ENCODE measurements at regions not wholly inside any gene's neighbourhood (a gene's known extent, or its start where the extent isn't known, plus 50 kb on each side); places are given as distances from the start of the nearest gene placed in this dataset.

GRCh38 chr1:34500451-34500850 lies 254.4 kb upstream of the GJB5 start:
- in situ Hi-C loops (cut with MboI; ENCODE audit: low pct_unique_long_range_greater_than_20kb in 2 of 9, low sequenced_read_pairs in 9 of 9, unreplicated experiment in 9 of 9): no loop called here
- ATAC-seq (replicated peaks in 6 of 8): peak in 3 of 8 experiments; percentile 65 to 75 (median 66)
- WGBS, 10 experiments: 0 to 20% (median 5%) methylated on average over 1 to 6 of the region's 6 CpGs; no CpG with 5 or more reads in 1 of the 10 experiments
- H3K27ac ChIP-seq: no peak overlapping the region
- no peaks in the 10 kb centered on the region for H3K4me1 ChIP-seq (replicated peaks in 1 of 2)
- no peak overlapping the region for H3K4me3 ChIP-seq

- in situ Hi-C loops (cut with MboI; ENCODE audit: low pct_unique_long_range_greater_than_20kb in 2 of 9, low sequenced_read_pairs in 9 of 9, unreplicated experiment in 9 of 9): no loop called here
- no peak overlapping the region for H3K27ac ChIP-seq
- no peaks in the 10 kb centered on the region for H3K4me1 ChIP-seq (replicated peaks in 1 of 2)
Measured at GRCh38 chr1:34511802-34512201, 243.0 kb upstream of the GJB5 start.

GRCh38 chr1:34518146-34518699 lies 236.6 kb upstream of the GJB5 start:
- Histone ChIP-seq H3K4me1 (replicated peaks in 1 of 2) (no peaks in the 10 kb centered on the region), H3K4me3 (no peak overlapping the region), H3K27ac (no peak overlapping the region)
- no peak for ATAC-seq (replicated peaks in 6 of 8)
- in situ Hi-C loops (cut with MboI; ENCODE audit: low pct_unique_long_range_greater_than_20kb in 2 of 9, low sequenced_read_pairs in 9 of 9, unreplicated experiment in 9 of 9): no loop called here
- WGBS, 10 experiments: 0 to 83% (median 64%) methylated on average over 1 to 4 of the region's 4 CpGs; no CpG with 5 or more reads in 2 of the 10 experiments

More at GRCh38 chr1:34511802-34512201, 243.0 kb upstream of the GJB5 start:
- ATAC-seq (replicated peaks in 6 of 8): no peak
- no peak overlapping the region for H3K4me3 ChIP-seq

GRCh38 chr1:34520111-34520510 lies 234.7 kb upstream of the GJB5 start:
- no peak overlapping the region for H3K4me3 ChIP-seq
- 0 to 70% (median 40%) methylated on average over 1 to 4 of the region's 4 CpGs; no CpG with 5 or more reads in 1 of the 10 experiments for WGBS, 10 experiments
- no peaks in the 10 kb centered on the region for H3K4me1 ChIP-seq (replicated peaks in 1 of 2)
- no peak overlapping the region for H3K27ac ChIP-seq
- in situ Hi-C loops (cut with MboI; ENCODE audit: low pct_unique_long_range_greater_than_20kb in 2 of 9, low sequenced_read_pairs in 9 of 9, unreplicated experiment in 9 of 9): no loop called here
- no peak for ATAC-seq (replicated peaks in 6 of 8)

- Histone ChIP-seq H3K4me1 (replicated peaks in 1 of 2) (peaks cover 0 to 3% of the 10 kb centered on the region in 2 donors), H3K4me3 (no peak overlapping the region), H3K27ac (no peak overlapping the region)
- peak in 3 of 8 experiments; percentile 18 to 99 (median 57) for ATAC-seq (replicated peaks in 6 of 8)
- in situ Hi-C loops (cut with MboI; ENCODE audit: low pct_unique_long_range_greater_than_20kb in 2 of 9, low sequenced_read_pairs in 9 of 9, unreplicated experiment in 9 of 9): no loop called here
Measured at GRCh38 chr1:34524783-34525182, 230.1 kb upstream of the GJB5 start.

GRCh38 chr1:34529935-34530859 lies 224.7 kb upstream of the GJB5 start:
- in situ Hi-C loops (cut with MboI; ENCODE audit: low pct_unique_long_range_greater_than_20kb in 2 of 9, low sequenced_read_pairs in 9 of 9, unreplicated experiment in 9 of 9): no loop called here
- H3K4me3 ChIP-seq: no peak overlapping the region
- H3K27ac ChIP-seq: no peak overlapping the region
- 0 to 80% (median 30%) methylated on average over 1 to 11 of the region's 12 CpGs for WGBS, 10 experiments
- H3K4me1 ChIP-seq (replicated peaks in 1 of 2): peaks cover 0 to 11% of the 10 kb centered on the region in 2 donors
- peak in 4 of 8 experiments; percentile 81 to 92 (median 84) for ATAC-seq (replicated peaks in 6 of 8)

- Histone ChIP-seq H3K27ac (no peak overlapping the region), H3K4me3 (no peak overlapping the region), H3K4me1 (replicated peaks in 1 of 2) (peaks cover 0 to 11% of the 10 kb centered on the region in 2 donors)
- 0 to 79% (median 49%) methylated on average over 1 to 3 of the region's 3 CpGs; no CpG with 5 or more reads in 2 of the 10 experiments for WGBS, 10 experiments
- no peak for ATAC-seq (replicated peaks in 6 of 8)
- in situ Hi-C loops (cut with MboI; ENCODE audit: low pct_unique_long_range_greater_than_20kb in 2 of 9, low sequenced_read_pairs in 9 of 9, unreplicated experiment in 9 of 9): no loop called here
Measured at GRCh38 chr1:34532113-34532512, 222.7 kb upstream of the GJB5 start.

GRCh38 chr1:34538481-34538880 lies 216.4 kb upstream of the GJB5 start:
- Histone ChIP-seq H3K4me3 (no peak overlapping the region), H3K4me1 (replicated peaks in 1 of 2) (no peaks in the 10 kb centered on the region), H3K27ac (no peak overlapping the region)
- no peak for ATAC-seq (replicated peaks in 6 of 8)
- in situ Hi-C loops (cut with MboI; ENCODE audit: low pct_unique_long_range_greater_than_20kb in 2 of 9, low sequenced_read_pairs in 9 of 9, unreplicated experiment in 9 of 9): no loop called here

GRCh38 chr1:34547046-34547674 lies 207.7 kb upstream of the GJB5 start:
- in situ Hi-C loops (cut with MboI; ENCODE audit: low pct_unique_long_range_greater_than_20kb in 2 of 9, low sequenced_read_pairs in 9 of 9, unreplicated experiment in 9 of 9): no loop called here
- WGBS, 10 experiments: 0 to 89% (median 46%) methylated on average over 1 to 3 of the region's 3 CpGs
- no peaks in the 10 kb centered on the region for H3K4me1 ChIP-seq (replicated peaks in 1 of 2)
- peak in 3 of 8 experiments; percentile 54 to 72 (median 70) for ATAC-seq (replicated peaks in 6 of 8)
- H3K27ac ChIP-seq: no peak overlapping the region
- H3K4me3 ChIP-seq: no peak overlapping the region

GRCh38 chr1:34549199-34549598 lies 205.6 kb upstream of the GJB5 start:
- Histone ChIP-seq H3K4me1 (replicated peaks in 1 of 2) (no peaks in the 10 kb centered on the region), H3K4me3 (no peak overlapping the region), H3K27ac (no peak overlapping the region)
- in situ Hi-C loops (cut with MboI; ENCODE audit: low pct_unique_long_range_greater_than_20kb in 2 of 9, low sequenced_read_pairs in 9 of 9, unreplicated experiment in 9 of 9): no loop called here
- WGBS, 10 experiments: 0 to 50% (median 33%) methylated on average over 1 to 3 of the region's 5 CpGs; no CpG with 5 or more reads in 4 of the 10 experiments
- ATAC-seq (replicated peaks in 6 of 8): peak in 3 of 8 experiments; percentile 32 to 76 (median 39)

GRCh38 chr1:34578306-34578705 lies 176.5 kb upstream of the GJB5 start:
- Histone ChIP-seq H3K4me1 (replicated peaks in 1 of 2) (no peaks in the 10 kb centered on the region), H3K4me3 (no peak overlapping the region), H3K27ac (no peak overlapping the region)
- ATAC-seq (replicated peaks in 6 of 8): no peak
- in situ Hi-C loops (cut with MboI; ENCODE audit: low pct_unique_long_range_greater_than_20kb in 2 of 9, low sequenced_read_pairs in 9 of 9, unreplicated experiment in 9 of 9): loop anchor here in 4 of 9 experiments (25.0 kb wide), 2 partner anchors 391 to 941 kb away; partner anchors contain the start of gene C1orf94 (in 1 of the 4)
- 6 to 83% (median 56%) methylated on average over 2 to 3 of the region's 3 CpGs; no CpG with 5 or more reads in 1 of the 10 experiments for WGBS, 10 experiments

GRCh38 chr1:34582356-34582755 lies 172.5 kb upstream of the GJB5 start:
- WGBS, 10 experiments: 31 to 100% (median 82%) methylated on average over 1 to 2 of the region's 2 CpGs; no CpG with 5 or more reads in 3 of the 10 experiments
- in situ Hi-C loops (cut with MboI; ENCODE audit: low pct_unique_long_range_greater_than_20kb in 2 of 9, low sequenced_read_pairs in 9 of 9, unreplicated experiment in 9 of 9): loop anchor here in 4 of 9 experiments (25.0 kb wide), 2 partner anchors 395 to 945 kb away; partner anchors contain the start of gene C1orf94 (in 1 of the 4)
- no peak for ATAC-seq (replicated peaks in 6 of 8)

GRCh38 chr1:34587761-34588160 lies 167.1 kb upstream of the GJB5 start:
- H3K4me3 ChIP-seq: no peak overlapping the region
- ATAC-seq (replicated peaks in 6 of 8): no peak
- peaks cover 0 to 10% of the 10 kb centered on the region in 2 donors for H3K4me1 ChIP-seq (replicated peaks in 1 of 2)
- no peak overlapping the region for H3K27ac ChIP-seq
- WGBS, 10 experiments: 14 to 80% (median 59%) methylated on average over 1 to 2 of the region's 2 CpGs; no CpG with 5 or more reads in 4 of the 10 experiments
- in situ Hi-C loops (cut with MboI; ENCODE audit: low pct_unique_long_range_greater_than_20kb in 2 of 9, low sequenced_read_pairs in 9 of 9, unreplicated experiment in 9 of 9): loop anchor here in 4 of 9 experiments (25.0 kb wide), 2 partner anchors 400 to 950 kb away; partner anchors contain the start of gene C1orf94 (in 1 of the 4)

More at GRCh38 chr1:34582356-34582755, 172.5 kb upstream of the GJB5 start:
- H3K27ac ChIP-seq: no peak overlapping the region
- H3K4me1 ChIP-seq (replicated peaks in 1 of 2): no peaks in the 10 kb centered on the region
- no peak overlapping the region for H3K4me3 ChIP-seq

All from motor neuron (in vitro differentiated cells).